ENCODE measurements at regions not wholly inside any gene's neighbourhood (a gene's known extent, or its start where the extent isn't known, plus 50 kb on each side); places are given as distances from the start of the nearest gene placed in this dataset.

- no peak overlapping the region for H3K4me3 ChIP-seq (ENCODE audit: low read length)
- no peak for TF ChIP-seq ZNF274 (IDR thresholded peaks at IDR 0.05; ENCODE audit: low read depth, low read length)
Measured at GRCh38 chr1:208593306-208594006, 349.3 kb upstream of the PLXNA2 start.

GRCh38 chr1:208595236-208595635, 351.1 kb upstream of the PLXNA2 start:
- no peak for TF ChIP-seq ZNF274 (IDR thresholded peaks at IDR 0.05; ENCODE audit: low read depth, low read length)

GRCh38 chr1:208595745-208596144, 351.6 kb upstream of the PLXNA2 start:
- TF ChIP-seq ZNF274 (IDR thresholded peaks at IDR 0.05; ENCODE audit: low read depth, low read length): no peak
- no peak overlapping the region for H3K4me3 ChIP-seq (ENCODE audit: low read length)

More at GRCh38 chr1:208595236-208595635, 351.1 kb upstream of the PLXNA2 start:
- no peak overlapping the region for H3K4me3 ChIP-seq (ENCODE audit: low read length)

- TF ChIP-seq ZNF274 (IDR thresholded peaks at IDR 0.05; ENCODE audit: low read depth, low read length): no peak
Measured at GRCh38 chr1:208597571-208597970, 353.4 kb upstream of the PLXNA2 start.

GRCh38 chr1:208598021-208598420, 353.8 kb upstream of the PLXNA2 start:
- H3K4me3 ChIP-seq (ENCODE audit: low read length): no peak overlapping the region
- TF ChIP-seq ZNF274 (IDR thresholded peaks at IDR 0.05; ENCODE audit: low read depth, low read length): no peak

More at GRCh38 chr1:208597571-208597970, 353.4 kb upstream of the PLXNA2 start:
- no peak overlapping the region for H3K4me3 ChIP-seq (ENCODE audit: low read length)

- no peak for TF ChIP-seq ZNF274 (IDR thresholded peaks at IDR 0.05; ENCODE audit: low read depth, low read length)
- H3K4me3 ChIP-seq (ENCODE audit: low read length): no peak overlapping the region
Measured at GRCh38 chr1:208599063-208599462, 354.9 kb upstream of the PLXNA2 start.

GRCh38 chr1:208600456-208601190, 356.4 kb upstream of the PLXNA2 start:
- no peak for TF ChIP-seq ZNF274 (IDR thresholded peaks at IDR 0.05; ENCODE audit: low read depth, low read length)
- no peak overlapping the region for H3K4me3 ChIP-seq (ENCODE audit: low read length)

- TF ChIP-seq ZNF274 (IDR thresholded peaks at IDR 0.05; ENCODE audit: low read depth, low read length): no peak
- no peak overlapping the region for H3K4me3 ChIP-seq (ENCODE audit: low read length)
Measured at GRCh38 chr1:208601561-208601960, 357.4 kb upstream of the PLXNA2 start.

GRCh38 chr1:208603721-208604120, 359.5 kb upstream of the PLXNA2 start:
- no peak overlapping the region for H3K4me3 ChIP-seq (ENCODE audit: low read length)
- no peak for TF ChIP-seq ZNF274 (IDR thresholded peaks at IDR 0.05; ENCODE audit: low read depth, low read length)

- no peak overlapping the region for H3K4me3 ChIP-seq (ENCODE audit: low read length)
- TF ChIP-seq ZNF274 (IDR thresholded peaks at IDR 0.05; ENCODE audit: low read depth, low read length): no peak
Measured at GRCh38 chr1:208604295-208604694, 360.1 kb upstream of the PLXNA2 start.

GRCh38 chr1:208606959-208607358, 362.8 kb upstream of the PLXNA2 start:
- H3K4me3 ChIP-seq (ENCODE audit: low read length): no peak overlapping the region
- no peak for TF ChIP-seq ZNF274 (IDR thresholded peaks at IDR 0.05; ENCODE audit: low read depth, low read length)

GRCh38 chr1:208607616-208608015, 363.4 kb upstream of the PLXNA2 start:
- no peak for TF ChIP-seq ZNF274 (IDR thresholded peaks at IDR 0.05; ENCODE audit: low read depth, low read length)
- H3K4me3 ChIP-seq (ENCODE audit: low read length): no peak overlapping the region

- TF ChIP-seq ZNF274 (IDR thresholded peaks at IDR 0.05; ENCODE audit: low read depth, low read length): no peak
- H3K4me3 ChIP-seq (ENCODE audit: low read length): no peak overlapping the region
Measured at GRCh38 chr1:208614610-208615009, 370.4 kb upstream of the PLXNA2 start.

- H3K4me3 ChIP-seq (ENCODE audit: low read length): no peak overlapping the region
- no peak for TF ChIP-seq ZNF274 (IDR thresholded peaks at IDR 0.05; ENCODE audit: low read depth, low read length)
Measured at GRCh38 chr1:208615371-208615770, 371.2 kb upstream of the PLXNA2 start.

- no peak overlapping the region for H3K4me3 ChIP-seq (ENCODE audit: low read length)
- TF ChIP-seq ZNF274 (IDR thresholded peaks at IDR 0.05; ENCODE audit: low read depth, low read length): no peak
Measured at GRCh38 chr1:208616776-208617175, 372.6 kb upstream of the PLXNA2 start.
